Astrocyte (in vitro differentiated cells and primary cell): ENCODE measurements at regions not wholly inside any gene's neighbourhood (a gene's known extent, or its start where the extent isn't known, plus 50 kb on each side); places are given as distances from the start of the nearest gene placed in this dataset.

ENCODE experiments used
- DNase-seq: peaks from one replicate; pipeline ENCODE4 v3.0.0-alpha.2; 2010; ENCODE audit warnings: low read depth
- FAIRE-seq: peaks from 2 replicates; lab custom pipeline; 2011; peaks lifted over from hg19 to GRCh38; lab: Jason Lieb, UNC
- H2AFZ ChIP-seq: 2 replicates; pipeline ENCODE4 v1.6.0; 2012; ENCODE audit warnings: low read depth, low read length, inconsistent platforms
- H3K27ac ChIP-seq: 2 replicates; pipeline ENCODE4 v1.5.1; 2011; ENCODE audit warnings: low read depth, low read length, inconsistent platforms
- H3K27me3 ChIP-seq: 2 replicates; pipeline ENCODE4 v1.6.0; 2011; ENCODE audit warnings: low read length, inconsistent platforms; ENCODE audit not compliant: insufficient read depth
- H3K36me3 ChIP-seq: 2 replicates; pipeline ENCODE4 v1.5.1; 2011; ENCODE audit warnings: low read length, inconsistent platforms; ENCODE audit not compliant: insufficient read depth
- H3K4me1 ChIP-seq: 2 replicates; pipeline ENCODE4 v1.5.1; 2011; ENCODE audit warnings: low read length, inconsistent platforms; ENCODE audit not compliant: insufficient read depth
- H3K4me2 ChIP-seq: 2 replicates; pipeline ENCODE4 v1.6.0; 2012; ENCODE audit warnings: low read length, inconsistent platforms
- H3K4me3 ChIP-seq: 2 replicates; pipeline ENCODE4 v1.5.1; 2011; ENCODE audit warnings: low read depth, mild to moderate bottlenecking, low read length, inconsistent platforms; ENCODE audit not compliant: insufficient read depth
- H3K79me2 ChIP-seq: 2 replicates; pipeline ENCODE4 v1.6.0; 2012; ENCODE audit warnings: mild to moderate bottlenecking, low read length, inconsistent platforms; ENCODE audit not compliant: insufficient read depth
- H3K9ac ChIP-seq: 2 replicates; pipeline ENCODE4 v1.6.0; 2012; ENCODE audit warnings: mild to moderate bottlenecking, low read length, inconsistent platforms
- H3K9me3 ChIP-seq: 2 replicates; pipeline ENCODE4 v1.5.1; 2012; ENCODE audit warnings: low read depth, mild to moderate bottlenecking, low read length, inconsistent platforms; ENCODE audit not compliant: insufficient read depth
- H4K20me1 ChIP-seq: 2 replicates; pipeline ENCODE4 v1.6.0; 2012; ENCODE audit warnings: low read length, inconsistent platforms; ENCODE audit not compliant: insufficient read depth
- H3K27ac Mint-ChIP-seq: one replicate; pipeline ENCODE4 v1.8.0; 2021; ENCODE audit warnings: mild to moderate bottlenecking, mixed read lengths; ENCODE audit not compliant: unreplicated experiment
- H3K27me3 Mint-ChIP-seq: one replicate; pipeline ENCODE4 v1.8.0; 2021; ENCODE audit warnings: low read depth, mixed read lengths; ENCODE audit not compliant: unreplicated experiment
- H3K36me3 Mint-ChIP-seq: one replicate; pipeline ENCODE4 v1.8.0; 2021; ENCODE audit warnings: low read depth, mixed read lengths; ENCODE audit not compliant: unreplicated experiment
- H3K4me1 Mint-ChIP-seq: one replicate; pipeline ENCODE4 v1.8.0; 2021; ENCODE audit warnings: low read depth, mixed read lengths; ENCODE audit not compliant: unreplicated experiment
- H3K4me3 Mint-ChIP-seq: one replicate; pipeline ENCODE4 v1.8.0; 2021; ENCODE audit warnings: mild to moderate bottlenecking, moderate library complexity, mixed read lengths; ENCODE audit not compliant: unreplicated experiment
- H3K9me3 Mint-ChIP-seq: one replicate; pipeline ENCODE4 v1.8.0; 2021; ENCODE audit warnings: mild to moderate bottlenecking, mixed read lengths; ENCODE audit not compliant: unreplicated experiment
- CTCF ChIP-seq: IDR thresholded peaks from 2 replicates; pipeline ENCODE4 v1.5.1; 2011; ENCODE audit warnings: low read depth, mild to moderate bottlenecking, inconsistent platforms, low read length, moderate library complexity; ENCODE audit not compliant: insufficient read depth
- EZH2 ChIP-seq: IDR thresholded peaks from 2 replicates; pipeline ENCODE4 v1.6.1; 2012; ENCODE audit warnings: mild to moderate bottlenecking, low read length, inconsistent platforms; ENCODE audit not compliant: insufficient read depth

GRCh38 chr4:35252071-35252470 is 992.2 kb downstream of the ARAP2 start:
- no peak overlapping the region for H3K27ac ChIP-seq
- H3K4me1 ChIP-seq: no peaks in the 10 kb centered on the region
- no peak overlapping the region for H3K9ac ChIP-seq
- FAIRE-seq (no peak), DNase-seq (no peak)
- H3K79me2 ChIP-seq: no peaks in the 10 kb centered on the region
- Mint-ChIP-seq H3K9me3 (no peaks in the 10 kb centered on the region), H3K36me3 (no peaks in the 10 kb centered on the region), H3K27me3 (no peaks in the 10 kb centered on the region), H3K27ac (peak overlapping the region; percentile 6), H3K4me3 (no peak overlapping the region), H3K4me1 (peaks cover 27% of the 10 kb centered on the region)
- no peak overlapping the region for H3K4me2 ChIP-seq
- no peaks in the 10 kb centered on the region for H3K9me3 ChIP-seq
- no peak overlapping the region for H2AFZ ChIP-seq
- no peaks in the 10 kb centered on the region for H3K36me3 ChIP-seq
- no peaks in the 10 kb centered on the region for H4K20me1 ChIP-seq
- TF ChIP-seq CTCF (no peak), EZH2 (no peak)
- H3K27me3 ChIP-seq: no peaks in the 10 kb centered on the region
- no peak overlapping the region for H3K4me3 ChIP-seq

- Histone ChIP-seq H3K27ac (no peak overlapping the region), H3K4me1 (no peaks in the 10 kb centered on the region), H2AFZ (no peak overlapping the region), H3K79me2 (no peaks in the 10 kb centered on the region), H4K20me1 (no peaks in the 10 kb centered on the region), H3K36me3 (no peaks in the 10 kb centered on the region), H3K27me3 (no peaks in the 10 kb centered on the region), H3K9me3 (no peaks in the 10 kb centered on the region), H3K4me2 (no peak overlapping the region), H3K9ac (no peak overlapping the region), H3K4me3 (no peak overlapping the region)
- DNase-seq: no peak
- Mint-ChIP-seq H3K4me1 (peaks cover 29% of the 10 kb centered on the region), H3K27me3 (no peaks in the 10 kb centered on the region), H3K27ac (no peak overlapping the region), H3K36me3 (no peaks in the 10 kb centered on the region), H3K9me3 (no peaks in the 10 kb centered on the region), H3K4me3 (no peak overlapping the region)
- TF ChIP-seq EZH2 (no peak), CTCF (no peak)
- no peak for FAIRE-seq
Measured at GRCh38 chr4:35252866-35253265, 991.4 kb downstream of the ARAP2 start.

- Histone ChIP-seq H4K20me1 (no peaks in the 10 kb centered on the region), H3K4me2 (no peak overlapping the region), H3K9me3 (no peaks in the 10 kb centered on the region), H3K27me3 (no peaks in the 10 kb centered on the region), H3K4me3 (no peak overlapping the region), H3K27ac (no peak overlapping the region), H2AFZ (no peak overlapping the region), H3K4me1 (no peaks in the 10 kb centered on the region), H3K36me3 (no peaks in the 10 kb centered on the region), H3K9ac (no peak overlapping the region), H3K79me2 (no peaks in the 10 kb centered on the region)
- H3K36me3 Mint-ChIP-seq: no peaks in the 10 kb centered on the region
- no peak for FAIRE-seq
- TF ChIP-seq EZH2 (no peak), CTCF (no peak)
- no peak for DNase-seq
- H3K4me1 Mint-ChIP-seq: peaks cover 29% of the 10 kb centered on the region
- H3K27me3 Mint-ChIP-seq: no peaks in the 10 kb centered on the region
- H3K27ac Mint-ChIP-seq: peak overlapping the region; percentile 34
- no peaks in the 10 kb centered on the region for H3K9me3 Mint-ChIP-seq
- H3K4me3 Mint-ChIP-seq: no peak overlapping the region
Measured at GRCh38 chr4:35253331-35253730, 991.0 kb downstream of the ARAP2 start.
